ENCODE measurements at regions not wholly inside any gene's neighbourhood (a gene's known extent, or its start where the extent isn't known, plus 50 kb on each side); places are given as distances from the start of the nearest gene placed in this dataset.
"Not testable (repeated sequence)": the region's sequence is repeated elsewhere in the genome, so short reads cannot be mapped to it uniquely, and the experiment has no call there.

DNA sequence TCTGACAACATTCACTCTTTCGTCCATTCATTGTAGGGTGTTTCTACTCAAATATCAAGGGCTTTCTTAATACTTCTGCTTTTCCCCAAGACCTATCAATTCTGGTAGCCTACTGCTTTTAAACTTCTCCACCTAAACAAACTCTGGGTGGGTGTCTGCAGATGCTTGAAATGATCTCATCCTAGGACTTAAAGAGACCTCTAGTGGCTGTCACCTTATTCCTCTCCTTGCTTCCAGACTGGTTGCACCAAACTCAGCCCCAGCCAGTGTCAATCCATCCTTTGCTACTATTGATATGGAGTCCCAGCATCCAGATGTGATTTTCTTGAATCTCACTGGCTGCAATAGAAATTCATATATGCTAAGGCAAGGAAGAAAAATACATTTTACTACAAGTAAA, 274.7 kb downstream of the NXPE2 start:
- no peak for DNase-seq

GRCh38 chr11:114955923-114956322, 277.6 kb downstream of the NXPE2 start:
- no peak for DNase-seq

- no peak for DNase-seq
Observed at GRCh38 chr11:114956566-114956965, 278.2 kb downstream of the NXPE2 start.

- DNase-seq, result no peak
Observed at GRCh38 chr11:114959953-114960505, 281.7 kb downstream of the NXPE2 start.

DNA sequence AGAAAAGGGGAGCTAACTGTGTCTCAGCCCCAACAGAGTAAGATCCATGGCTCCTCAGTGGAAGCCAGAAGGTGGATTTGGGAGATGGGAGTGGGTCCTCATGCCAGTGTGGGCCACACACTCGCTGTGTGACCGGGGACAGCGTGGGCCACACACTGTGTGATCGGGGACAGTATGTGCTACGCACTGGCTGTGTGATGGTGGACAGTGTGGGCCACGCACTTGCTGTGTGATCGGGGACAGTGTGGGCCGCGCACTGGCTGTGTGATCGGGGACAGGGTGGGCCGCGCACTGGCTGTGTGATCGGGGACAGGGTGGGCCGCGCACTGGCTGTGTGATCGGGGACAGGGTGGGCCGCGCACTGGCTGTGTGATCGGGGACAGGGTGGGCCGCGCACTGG, 282.5 kb downstream of the NXPE2 start:
- not testable (repeated sequence) for DNase-seq

DNA sequence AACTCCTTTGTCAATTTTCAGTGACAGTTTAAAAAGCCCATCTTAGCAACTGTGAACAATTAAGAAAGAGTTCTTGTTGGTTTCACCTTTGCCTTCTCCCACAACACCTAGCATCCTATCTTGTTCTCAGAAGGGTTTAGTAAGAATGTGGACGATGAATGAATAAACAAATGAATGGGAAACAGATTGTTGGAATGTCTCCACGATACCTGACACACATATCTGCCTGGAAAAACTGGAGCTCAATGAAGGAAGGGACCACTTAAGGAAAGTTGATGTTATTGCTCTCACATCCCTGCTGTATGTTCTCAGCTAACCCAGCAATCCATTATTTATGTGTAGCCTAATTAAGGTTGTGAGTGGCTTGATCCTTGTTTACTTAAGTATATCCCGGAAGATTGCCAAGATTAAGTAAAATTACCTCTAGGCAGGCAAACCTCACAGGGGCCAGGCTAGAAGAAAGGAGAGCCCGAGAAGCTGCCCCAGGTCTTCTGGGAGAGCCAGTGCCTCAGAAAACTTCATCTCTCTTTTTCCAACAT, 286.4 kb downstream of the NXPE2 start:
- DNase-seq, result no peak

DNA sequence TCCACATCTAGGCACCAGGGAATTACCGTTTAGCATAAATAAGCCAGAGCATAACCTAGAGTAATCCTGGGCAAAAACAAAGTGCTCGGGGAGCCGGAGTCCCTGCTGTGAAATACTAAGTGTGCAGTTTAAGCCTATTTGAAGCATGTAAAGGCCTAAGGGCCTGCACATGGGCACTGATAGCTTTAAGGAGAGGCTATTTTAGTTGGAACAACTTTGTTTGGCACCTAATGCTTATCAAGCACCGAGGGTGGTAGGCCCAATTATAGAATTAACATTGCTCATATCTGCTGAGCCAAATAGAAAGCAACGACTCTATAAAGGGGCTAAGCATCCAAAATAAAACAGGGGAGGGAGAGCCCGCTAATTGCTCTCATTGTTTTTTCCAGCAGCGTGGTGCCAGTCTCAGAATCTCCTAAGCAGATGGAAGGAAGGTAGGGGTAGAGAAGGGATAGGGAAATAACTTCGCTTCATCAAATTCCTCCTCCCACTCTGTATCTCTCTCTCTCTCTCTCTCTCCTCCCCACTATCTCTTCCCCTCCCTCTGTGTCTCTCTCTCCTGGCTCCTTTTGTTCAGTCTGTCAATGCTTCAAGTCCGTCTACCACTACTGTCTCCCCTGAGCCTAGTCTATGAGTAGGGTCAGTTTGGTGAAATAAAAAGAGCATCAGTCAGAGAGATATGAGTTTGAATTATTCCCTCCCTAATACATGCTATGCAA, 292.8 kb downstream of the NXPE2 start:
- no peak for DNase-seq

DNA sequence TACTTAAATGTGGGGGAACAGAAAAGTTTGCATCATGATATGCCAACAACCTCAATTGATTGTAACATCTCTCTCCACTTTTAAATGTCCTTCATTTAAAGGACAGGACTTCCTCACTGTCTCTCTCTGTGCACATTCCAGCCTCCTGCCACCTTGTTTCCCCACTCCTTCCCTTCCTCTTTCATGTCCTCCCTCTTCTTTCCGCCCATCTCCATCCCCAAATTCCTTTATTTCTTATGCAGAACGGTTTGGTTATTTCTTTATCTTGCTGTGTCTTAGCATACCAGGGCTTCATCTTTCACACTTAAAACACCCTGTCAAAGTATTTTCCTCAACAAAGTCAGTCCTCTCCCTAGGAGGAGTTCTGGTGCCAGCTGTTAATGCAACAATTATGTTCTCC, 293.8 kb downstream of the NXPE2 start:
- no peak for DNase-seq

- DNase-seq, result no peak
Observed at GRCh38 chr11:114977651-114978050, 299.3 kb downstream of the NXPE2 start.

DNA sequence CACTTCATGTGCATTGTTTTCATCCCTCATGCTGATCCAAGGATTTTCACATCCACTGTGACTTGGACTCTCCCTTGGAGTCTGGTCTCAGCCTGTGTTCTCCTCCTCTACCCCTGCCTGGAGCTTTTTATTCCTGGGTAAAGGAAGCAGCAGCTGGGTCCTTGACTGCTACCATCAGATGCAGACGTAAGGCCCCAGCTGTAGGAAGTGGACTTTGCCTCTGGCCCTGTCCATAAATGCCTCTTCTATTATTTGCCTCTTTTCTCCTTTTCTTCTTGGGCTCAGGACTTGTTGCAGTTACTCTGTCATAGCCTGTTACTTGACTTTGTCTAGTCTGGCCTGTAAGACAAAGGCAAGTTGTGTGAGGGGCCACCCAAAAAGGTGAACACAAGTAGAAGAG, 303.8 kb downstream of the NXPE2 start:
- no peak for DNase-seq

GRCh38 chr11:114984611-114985163, 306.4 kb downstream of the NXPE2 start:
- DNase-seq, result no peak

DNA sequence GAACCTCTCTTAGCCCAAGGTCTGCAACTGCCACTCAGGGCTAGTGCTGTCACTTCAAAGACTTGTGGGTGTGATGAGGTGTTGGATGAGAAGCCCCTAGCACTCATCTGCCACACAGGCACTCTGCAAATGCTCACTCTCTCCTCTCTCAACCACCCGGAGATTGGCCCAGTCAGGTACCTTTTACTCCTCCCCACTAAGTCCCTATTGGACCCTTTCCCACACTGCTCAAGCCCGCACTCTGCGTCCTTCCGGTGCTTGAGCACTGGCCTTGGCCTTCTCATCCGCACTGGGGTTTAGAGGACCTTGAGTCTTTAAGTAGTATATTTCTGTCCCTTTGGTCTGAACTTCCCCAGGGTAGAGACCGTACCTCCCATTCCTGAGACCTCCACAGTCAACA, 308.0 kb downstream of the NXPE2 start:
- no peak for DNase-seq

GRCh38 chr11:114987186-114987760, 308.9 kb downstream of the NXPE2 start:
- DNase-seq, result no peak

- DNase-seq, result no peak
Observed at GRCh38 chr11:114988644-114989043, 310.3 kb downstream of the NXPE2 start.

- DNase-seq, result no peak
Observed at GRCh38 chr11:114989536-114989935, 311.2 kb downstream of the NXPE2 start.

DNA sequence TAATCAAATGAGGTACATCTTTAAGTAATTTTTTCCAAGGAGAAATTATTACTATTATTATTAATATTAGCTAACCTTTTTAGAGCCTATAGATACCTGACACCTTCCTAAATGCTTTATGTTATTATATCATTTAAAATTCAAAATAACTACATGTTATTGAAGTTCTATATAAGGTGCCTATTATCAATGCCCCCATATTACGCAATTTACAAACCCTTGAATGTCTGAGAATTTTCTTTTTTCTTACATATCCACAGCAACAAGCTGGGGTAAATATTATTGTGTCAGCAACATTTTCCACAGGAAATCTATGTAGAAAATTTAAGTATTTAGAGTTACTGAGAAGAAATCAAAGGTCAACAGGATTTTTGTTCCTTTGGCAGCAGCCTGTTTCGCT, 327.3 kb downstream of the NXPE2 start:
- no peak for DNase-seq

DNA sequence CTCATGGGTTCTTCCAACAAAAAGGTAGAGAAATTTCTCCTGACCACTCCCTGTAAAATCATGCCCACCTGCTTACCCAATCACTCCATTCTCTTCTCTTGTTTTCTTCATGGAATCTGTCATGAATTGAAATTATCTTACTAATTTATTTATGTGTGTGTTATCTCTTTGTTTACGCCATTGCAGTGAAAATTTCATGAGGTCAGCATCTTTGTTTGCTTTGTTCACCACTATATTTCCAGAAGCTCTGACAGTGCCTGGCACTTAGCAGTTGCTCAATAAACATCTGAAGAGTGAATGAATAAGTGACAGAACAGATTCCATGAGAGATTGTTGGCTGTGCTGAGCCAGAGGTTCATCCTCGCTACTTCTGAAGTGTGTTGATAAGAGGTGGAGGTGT, 329.5 kb downstream of the NXPE2 start:
- no peak for DNase-seq

GRCh38 chr11:115008799-115009198, 330.5 kb downstream of the NXPE2 start:
- DNase-seq, result no peak

GRCh38 chr11:115017529-115017928, 339.2 kb downstream of the NXPE2 start:
- no peak for DNase-seq

GRCh38 chr11:115030166-115030565, 351.8 kb downstream of the NXPE2 start:
- DNase-seq, result no peak

DNA sequence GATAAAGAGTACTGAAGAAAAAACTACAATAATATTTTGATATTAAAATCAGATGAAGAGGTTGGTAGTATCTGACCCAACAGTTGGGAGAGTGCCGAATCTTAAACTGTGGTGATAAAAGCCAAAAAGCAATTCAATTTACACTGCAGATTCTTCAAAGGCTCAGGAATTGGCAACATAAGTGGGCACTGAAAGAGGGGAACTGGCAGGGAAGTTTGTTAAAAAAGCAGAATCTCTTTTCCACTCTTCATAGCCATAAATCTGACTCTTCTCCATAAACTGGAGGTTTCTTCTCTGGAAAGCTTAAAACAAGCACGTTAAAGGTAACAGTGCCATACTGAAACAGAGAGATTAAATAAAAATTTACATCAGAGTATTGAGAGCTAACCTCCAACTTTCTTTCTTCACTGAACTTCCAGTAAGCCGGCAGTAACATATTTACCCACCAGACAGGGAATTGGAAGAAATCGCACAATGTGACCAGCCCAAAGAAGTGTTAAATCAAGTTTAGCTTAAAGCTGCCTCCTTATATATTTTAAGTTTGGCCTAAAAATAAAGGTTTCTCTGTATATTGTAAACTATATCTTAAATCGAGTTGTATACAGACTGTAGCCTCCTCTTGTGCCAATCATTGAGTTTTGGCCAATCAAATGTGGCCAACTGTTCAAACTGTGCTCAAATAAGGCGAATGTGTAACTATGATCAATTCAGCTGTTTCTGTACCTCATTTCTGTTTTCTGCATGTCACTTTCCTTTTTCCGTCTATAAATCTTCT, 358.3 kb downstream of the NXPE2 start:
- DNase-seq, result no peak

- DNase-seq, result no peak
Observed at GRCh38 chr11:115042002-115042401, 363.7 kb downstream of the NXPE2 start.

GRCh38 chr11:115047631-115048030, 369.3 kb downstream of the NXPE2 start:
- no peak for DNase-seq
